NCI-H146 (cell line): ENCODE measurements at regions not wholly inside any gene's neighbourhood (a gene's known extent, or its start where the extent isn't known, plus 50 kb on each side); places are given as distances from the start of the nearest gene placed in this dataset.
A peak's percentile ranks its signal among the peaks of the same experiment; 100 is the strongest.
"Not testable (repeated sequence)": the region's sequence is repeated elsewhere in the genome, so short reads cannot be mapped to it uniquely, and the experiment has no call there.

Source experiments
- DNase-seq: peaks from one replicate; lab custom pipeline; 2025; lab: John Stamatoyannopoulos, UW

GRCh38 chrX:73944563-73944908 lies 92.0 kb upstream of the XIST start:
- no peak for DNase-seq

- DNase-seq = peak; percentile 86
Observed at GRCh38 chrX:73943693-73944562, 91.4 kb upstream of the XIST start.

GRCh38 chrX:73940893-73941470 lies 88.5 kb upstream of the XIST start:
- no peak for DNase-seq

GRCh38 chrX:73937843-73938242 lies 85.3 kb upstream of the XIST start:
- DNase-seq = not testable (repeated sequence)

GRCh38 chrX:73932522-73932921 lies 80.0 kb upstream of the XIST start:
- no peak for DNase-seq

GRCh38 chrX:73930300-73930699 lies 77.8 kb upstream of the XIST start:
- DNase-seq = no peak

GRCh38 chrX:73922856-73923455 lies 70.4 kb upstream of the XIST start:
- DNase-seq = no peak

- DNase-seq = no peak
Observed at GRCh38 chrX:73916931-73917667, 64.6 kb upstream of the XIST start.

GRCh38 chrX:73916489-73916888 lies 64.0 kb upstream of the XIST start:
- DNase-seq = no peak

GRCh38 chrX:73914792-73915191 lies 62.3 kb upstream of the XIST start:
- DNase-seq = not testable (repeated sequence)

- no peak for DNase-seq
Observed at GRCh38 chrX:73913580-73913979, 61.1 kb upstream of the XIST start.

- DNase-seq = not testable (repeated sequence)
Observed at GRCh38 chrX:73911946-73912345, 59.4 kb upstream of the XIST start.

- not testable (repeated sequence) for DNase-seq
Observed at GRCh38 chrX:73905749-73906374, 53.3 kb upstream of the XIST start.

GRCh38 chrX:73903941-73904340 lies 51.4 kb upstream of the XIST start:
- no peak for DNase-seq
